H9 (cell line): ENCODE measurements at regions not wholly inside any gene's neighbourhood (a gene's known extent, or its start where the extent isn't known, plus 50 kb on each side); places are given as distances from the start of the nearest gene placed in this dataset.
"Not testable (repeated sequence)": the region's sequence is repeated elsewhere in the genome, so short reads cannot be mapped to it uniquely, and the experiment has no call there.

Experiments used
- DNase-seq: peaks from one replicate; pipeline ENCODE4 v3.0.0-alpha.2; 2017
- H2AFZ ChIP-seq: one replicate; pipeline ENCODE4 v1.6.1; 2013; ENCODE audit warnings: mild to moderate bottlenecking, low read length, control low read depth, moderate library complexity
- H2AK5ac ChIP-seq: 2 replicates; pipeline ENCODE4 v1.6.1; 2013; ENCODE audit warnings: low read length, control low read depth, mixed read lengths; ENCODE audit not compliant: insufficient read length
- H2BK120ac ChIP-seq: one replicate; pipeline ENCODE4 v1.6.1; 2013; ENCODE audit warnings: low read depth, mild to moderate bottlenecking, low read length, control low read depth, inconsistent platforms; ENCODE audit not compliant: poor library complexity, severe bottlenecking
- H2BK12ac ChIP-seq: 2 replicates; pipeline ENCODE4 v1.6.1; 2013; ENCODE audit warnings: low read length, control low read depth, mixed read lengths, low read depth; ENCODE audit not compliant: insufficient read length
- H2BK15ac ChIP-seq: 2 replicates; pipeline ENCODE4 v1.6.1; 2013; ENCODE audit warnings: low read depth, low read length, control low read depth
- H2BK20ac ChIP-seq: one replicate; pipeline ENCODE4 v1.6.1; 2013; ENCODE audit warnings: low read depth, mild to moderate bottlenecking, low read length, control low read depth, inconsistent platforms; ENCODE audit not compliant: poor library complexity, severe bottlenecking
- H2BK5ac ChIP-seq: 2 replicates; pipeline ENCODE4 v1.6.1; 2013; ENCODE audit warnings: low read length, control low read depth, mixed read lengths; ENCODE audit not compliant: insufficient read length
- H3K14ac ChIP-seq: 2 replicates; pipeline ENCODE4 v1.6.1; 2013; ENCODE audit warnings: low read length, control low read depth; ENCODE audit not compliant: insufficient read depth
- H3K18ac ChIP-seq: 2 replicates; pipeline ENCODE4 v1.6.1; 2013; ENCODE audit warnings: low read depth, mild to moderate bottlenecking, mixed read lengths, low read length, control low read depth; ENCODE audit not compliant: insufficient read length
- H3K23ac ChIP-seq: 2 replicates; pipeline ENCODE4 v1.6.1; 2013; ENCODE audit warnings: low read length, control low read depth, mixed read lengths, low read depth; ENCODE audit not compliant: insufficient read length
- H3K23me2 ChIP-seq: 2 replicates; pipeline ENCODE4 v1.6.1; 2013; ENCODE audit warnings: low read depth, mild to moderate bottlenecking, mixed read lengths, low read length, control low read depth; ENCODE audit not compliant: insufficient read length, poor library complexity, severe bottlenecking
- H3K27ac ChIP-seq: 2 replicates; pipeline ENCODE4 v1.5.1; 2013; ENCODE audit warnings: low read length, control low read depth, mixed read lengths, low read depth; ENCODE audit not compliant: insufficient read length
- H3K27me3 ChIP-seq: 2 replicates; pipeline ENCODE4 v1.6.1; 2013; ENCODE audit warnings: low read length, control low read depth, inconsistent platforms; ENCODE audit not compliant: insufficient read depth
- H3K4ac ChIP-seq: 2 replicates; pipeline ENCODE4 v1.6.1; 2013; ENCODE audit warnings: low read depth, mild to moderate bottlenecking, control low read depth, inconsistent platforms, low read length, moderate library complexity
- H3K4me1 ChIP-seq: 2 replicates; pipeline ENCODE4 v1.6.1; 2013; ENCODE audit warnings: low read length, control low read depth, inconsistent platforms; ENCODE audit not compliant: insufficient read depth
- H3K4me2 ChIP-seq: 2 replicates; pipeline ENCODE4 v1.6.1; 2013; ENCODE audit warnings: low read length, control low read depth, mixed read lengths; ENCODE audit not compliant: insufficient read length, insufficient read depth
- H3K56ac ChIP-seq: 2 replicates; pipeline ENCODE4 v1.6.1; 2013; ENCODE audit warnings: low read depth, mild to moderate bottlenecking, mixed read lengths, low read length, control low read depth; ENCODE audit not compliant: insufficient read length
- H3K79me1 ChIP-seq: 2 replicates; pipeline ENCODE4 v1.6.1; 2013; ENCODE audit warnings: low read depth, mild to moderate bottlenecking, moderate library complexity, low read length, control low read depth, inconsistent platforms; ENCODE audit not compliant: insufficient read depth, poor library complexity, severe bottlenecking
- H3K79me2 ChIP-seq: 2 replicates; pipeline ENCODE4 v1.6.1; 2013; ENCODE audit warnings: low read length, control low read depth, inconsistent platforms; ENCODE audit not compliant: insufficient read depth
- H3K9ac ChIP-seq: 2 replicates; pipeline ENCODE4 v1.6.1; 2013; ENCODE audit warnings: low read length, control low read depth, mixed read lengths; ENCODE audit not compliant: insufficient read length; ENCODE audit errors: extremely low read depth
- H3K9me3 ChIP-seq: one replicate; pipeline ENCODE4 v1.6.1; 2013; ENCODE audit warnings: low read depth, low read length, inconsistent platforms; ENCODE audit not compliant: control insufficient read depth
- H3T11ph ChIP-seq: one replicate; pipeline ENCODE4 v1.6.1; 2013; ENCODE audit warnings: mild to moderate bottlenecking, low read length, control low read depth, inconsistent platforms
- H4K20me1 ChIP-seq: one replicate; pipeline ENCODE4 v1.6.1; 2013; ENCODE audit not compliant: control insufficient read depth, insufficient read length, insufficient read depth
- H4K5ac ChIP-seq: 2 replicates; pipeline ENCODE4 v1.6.1; 2013; ENCODE audit warnings: low read depth, mild to moderate bottlenecking, mixed read lengths, low read length, control low read depth; ENCODE audit not compliant: insufficient read length
- H4K8ac ChIP-seq: replicated peaks from 2 replicates; pipeline ENCODE4 v1.6.1; 2013; ENCODE audit warnings: low read length, control low read depth, mixed read lengths, low read depth; ENCODE audit not compliant: insufficient read length
- H4K91ac ChIP-seq: 2 replicates; pipeline ENCODE4 v1.6.1; 2013; ENCODE audit warnings: low read depth, mild to moderate bottlenecking, moderate library complexity, mixed read lengths, low read length, control low read depth; ENCODE audit not compliant: insufficient read length
- H3K27ac Mint-ChIP-seq, 3 experiments: 2 replicates in 2 of 3; 3 replicates in 1 of 3; pipeline ENCODE4 v1.8.0; 2020 to 2021; ENCODE audit warnings: mixed read lengths in 3 of 3, mild to moderate bottlenecking in 1 of 3, moderate library complexity in 1 of 3
- H3K27me3 Mint-ChIP-seq: 2 replicates; pipeline ENCODE4 v1.8.0; 2021; ENCODE audit warnings: low read depth, mild to moderate bottlenecking, moderate library complexity, mixed read lengths
- H3K36me3 Mint-ChIP-seq, 3 experiments: 2 replicates in 2 of 3; 3 replicates in 1 of 3; pipeline ENCODE4 v1.8.0; 2020 to 2021; ENCODE audit warnings: low read depth in 3 of 3, mixed read lengths in 3 of 3; ENCODE audit not compliant: insufficient read depth in 1 of 3
- H3K4me1 Mint-ChIP-seq, 2 experiments: 2 replicates each; pipeline ENCODE4 v1.8.0; 2020; ENCODE audit warnings: mixed read lengths in 2 of 2
- H3K4me3 Mint-ChIP-seq, 2 experiments: 2 replicates in 1 of 2; 3 replicates in 1 of 2; pipeline ENCODE4 v1.8.0; 2020 to 2021; ENCODE audit warnings: mild to moderate bottlenecking in 2 of 2, mixed read lengths in 2 of 2, moderate library complexity in 1 of 2
- H3K9me3 Mint-ChIP-seq, 2 experiments: 2 replicates in 1 of 2; 3 replicates in 1 of 2; pipeline ENCODE4 v1.8.0; 2020; ENCODE audit warnings: mild to moderate bottlenecking in 2 of 2, mixed read lengths in 2 of 2, moderate library complexity in 1 of 2
- CTCF ChIP-seq: fragments of 200-600 bp; sonication (generic); conservative IDR thresholded peaks from 3 replicates; pipeline ENCODE4 v1.8.0; 2021; ENCODE audit warnings: antibody characterized with exemption, mild to moderate bottlenecking
- WGBS: extraction: QIAGEN DNeasy Blood & Tissue Kit; methylation state at CpG from one replicate; pipeline ENCODE4 v1.1.7; 2013; ENCODE audit warnings: missing lambda C conversion rate, low lambda C conversion rate, mixed read lengths; ENCODE audit not compliant: insufficient read length; ENCODE audit errors: extremely low coverage; 5-methylcytosine and 5-hydroxymethylcytosine counted together

GRCh38 chr9:74100042-74100441 is 397.1 kb upstream of the RORB start:
- Histone ChIP-seq H3K23me2 (no peaks in the 10 kb centered on the region), H3K79me1 (no peaks in the 10 kb centered on the region), H3K4me1 (no peaks in the 10 kb centered on the region), H3K23ac (no peak overlapping the region), H4K20me1 (no peaks in the 10 kb centered on the region), H2BK120ac (no peak overlapping the region), H4K8ac (no peak overlapping the region), H2BK12ac (no peak overlapping the region), H2AFZ (no peak overlapping the region), H3K4ac (no peak overlapping the region), H3K27ac (no peak overlapping the region), H3K4me2 (no peak overlapping the region), H3K18ac (no peak overlapping the region), H3K9me3 (peaks cover 15% of the 10 kb centered on the region), H2BK20ac (no peak overlapping the region), H2BK15ac (no peak overlapping the region), H2BK5ac (no peak overlapping the region), H3K9ac (no peak overlapping the region), H4K91ac (no peak overlapping the region), H3K27me3 (no peaks in the 10 kb centered on the region), H3K56ac (no peak overlapping the region), H3K14ac (no peak overlapping the region), H3K79me2 (no peaks in the 10 kb centered on the region), H4K5ac (no peak overlapping the region), H3T11ph (no peak overlapping the region), H2AK5ac (no peak overlapping the region)
- peaks cover 87 to 94% (median 92%) of the 10 kb centered on the region in 3 experiments for H3K36me3 Mint-ChIP-seq
- peaks cover 66 to 74% of the 10 kb centered on the region in 2 experiments for H3K9me3 Mint-ChIP-seq
- no peak overlapping the region for H3K27ac Mint-ChIP-seq
- DNase-seq: no peak
- no CpG with 5 or more reads among the region's 1 CpG for WGBS
- peaks cover 33% of the 10 kb centered on the region for H3K27me3 Mint-ChIP-seq
- no peaks in the 10 kb centered on the region for H3K4me1 Mint-ChIP-seq
- H3K4me3 Mint-ChIP-seq: no peak overlapping the region
- no peak for TF ChIP-seq CTCF

DNA sequence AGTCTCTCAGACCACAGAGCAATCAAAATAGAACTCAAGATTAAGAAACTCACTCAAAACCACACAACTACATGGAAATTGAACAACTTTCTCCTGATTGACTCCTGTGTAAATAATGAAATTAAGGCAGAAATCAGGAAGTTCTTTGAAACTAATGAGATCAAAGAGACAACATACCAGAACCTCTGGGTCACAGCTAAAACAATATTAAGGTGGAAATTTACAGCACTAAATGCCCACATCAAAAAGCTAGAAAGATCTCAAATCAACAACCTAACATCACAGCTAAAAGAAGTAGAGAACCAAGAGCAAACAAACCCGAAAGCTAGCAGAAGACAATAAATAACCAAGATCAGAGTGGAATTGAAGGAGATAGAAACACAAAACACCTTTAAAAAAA is 395.0 kb upstream of the RORB start:
- H3K4me1 Mint-ChIP-seq, H3K9ac ChIP-seq, H3K79me2 ChIP-seq, H3K23ac ChIP-seq, H3K18ac ChIP-seq, H3K27ac Mint-ChIP-seq, H3K79me1 ChIP-seq, H2BK120ac ChIP-seq, H3K4me3 Mint-ChIP-seq, H4K91ac ChIP-seq, H3K27me3 ChIP-seq, H4K8ac ChIP-seq, H3K23me2 ChIP-seq, H2AFZ ChIP-seq, H3K56ac ChIP-seq, H2BK5ac ChIP-seq, H3K4me1 ChIP-seq, DNase-seq, H2BK15ac ChIP-seq, H3T11ph ChIP-seq, H3K4me2 ChIP-seq, H4K5ac ChIP-seq, H4K20me1 ChIP-seq, H2BK20ac ChIP-seq, H3K4ac ChIP-seq, H3K27ac ChIP-seq, H3K14ac ChIP-seq, H2AK5ac ChIP-seq, H2BK12ac ChIP-seq: not testable (repeated sequence)
- H3K9me3 ChIP-seq: peaks cover 27% of the 10 kb centered on the region
- H3K9me3 Mint-ChIP-seq: peaks cover 81 to 83% of the 10 kb centered on the region in 2 experiments
- H3K36me3 Mint-ChIP-seq: peaks cover 75 to 90% (median 88%) of the 10 kb centered on the region in 3 experiments
- peaks cover 49% of the 10 kb centered on the region for H3K27me3 Mint-ChIP-seq
- no CpG with 5 or more reads among the region's 1 CpG for WGBS
